MV-4-11 (cell line): ENCODE measurements at regions not wholly inside any gene's neighbourhood (a gene's known extent, or its start where the extent isn't known, plus 50 kb on each side); places are given as distances from the start of the nearest gene placed in this dataset.

Experiments
- DNase-seq: peaks from one replicate; lab custom pipeline; 2025; lab: John Stamatoyannopoulos, UW

DNA sequence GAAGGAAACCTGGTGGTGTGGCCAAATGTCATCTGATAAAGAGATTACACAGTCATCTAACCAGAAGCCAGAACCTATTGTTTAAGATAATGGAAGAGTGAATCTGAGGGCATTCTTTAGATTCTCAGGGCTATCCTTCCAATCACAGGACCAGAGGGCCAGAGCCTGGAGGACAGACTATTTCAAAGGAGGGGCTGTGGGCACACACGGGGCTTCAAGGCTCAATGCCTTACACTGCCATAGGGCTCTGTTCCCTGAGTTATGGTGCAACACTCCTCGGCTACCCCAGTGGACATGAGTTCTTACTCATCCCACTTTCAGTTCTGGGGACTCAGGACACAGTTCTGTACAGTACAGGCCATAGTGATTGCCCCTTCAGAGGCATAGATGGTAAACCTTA, 343.9 kb upstream of the ALCAM start:
- no peak for DNase-seq

- DNase-seq: no peak
These were observed 336.5 kb upstream of the ALCAM start for GRCh38 chr3:105030211-105030610.

GRCh38 chr3:105032541-105032940, 334.2 kb upstream of the ALCAM start:
- no peak for DNase-seq

GRCh38 chr3:105033081-105033480, 333.6 kb upstream of the ALCAM start:
- DNase-seq: no peak

GRCh38 chr3:105039004-105039403, 327.7 kb upstream of the ALCAM start:
- DNase-seq: no peak

DNA sequence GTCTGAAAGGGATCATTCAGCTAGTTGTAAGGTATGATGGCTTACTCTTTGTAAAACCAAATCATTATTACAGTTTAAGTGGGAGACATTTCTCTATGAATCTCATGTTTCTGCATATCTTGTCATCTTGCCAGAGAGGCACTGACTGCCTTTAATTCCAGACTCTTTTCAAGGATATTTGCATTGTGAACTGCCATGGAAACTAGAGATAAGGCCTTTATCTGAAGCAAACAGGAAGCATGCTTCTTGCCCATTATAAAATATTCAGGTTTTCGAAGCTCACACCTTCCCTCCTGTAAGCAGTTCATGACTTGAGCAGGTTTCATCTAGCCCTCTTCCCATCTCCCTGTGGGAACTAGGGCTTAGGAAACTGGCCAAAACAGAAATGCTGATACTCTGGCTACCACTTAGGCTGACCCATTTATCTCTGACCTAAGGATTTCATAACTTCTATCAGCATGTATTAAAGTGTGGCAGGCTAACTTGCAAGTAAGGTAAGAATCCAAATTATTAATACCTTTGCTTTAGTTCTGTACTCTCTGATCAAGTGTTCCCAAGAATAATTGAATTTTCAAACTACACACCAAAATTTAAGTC, 326.6 kb upstream of the ALCAM start:
- DNase-seq: no peak

- DNase-seq: no peak
These were observed 324.1 kb upstream of the ALCAM start for GRCh38 chr3:105042586-105042985.

GRCh38 chr3:105051111-105051510, 315.6 kb upstream of the ALCAM start:
- no peak for DNase-seq

DNA sequence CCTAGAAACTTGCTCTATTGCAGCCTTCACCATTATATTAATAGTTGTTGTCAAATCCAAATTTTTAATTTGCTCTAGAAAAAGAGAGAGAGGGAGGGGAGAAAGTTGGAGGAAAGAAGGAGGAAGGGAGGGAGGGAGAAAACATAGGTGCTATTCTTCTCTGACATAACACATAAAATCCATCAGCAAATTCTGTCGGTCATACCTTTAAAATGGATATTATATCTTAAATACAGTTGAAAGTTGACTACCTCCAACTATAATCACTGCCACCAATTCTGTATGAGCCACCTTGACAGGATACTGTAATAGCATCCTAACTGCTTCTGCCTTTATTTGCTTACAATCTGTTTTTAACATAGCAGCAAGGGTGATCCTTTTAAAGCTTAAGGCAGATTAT, 314.7 kb upstream of the ALCAM start:
- DNase-seq: no peak

DNA sequence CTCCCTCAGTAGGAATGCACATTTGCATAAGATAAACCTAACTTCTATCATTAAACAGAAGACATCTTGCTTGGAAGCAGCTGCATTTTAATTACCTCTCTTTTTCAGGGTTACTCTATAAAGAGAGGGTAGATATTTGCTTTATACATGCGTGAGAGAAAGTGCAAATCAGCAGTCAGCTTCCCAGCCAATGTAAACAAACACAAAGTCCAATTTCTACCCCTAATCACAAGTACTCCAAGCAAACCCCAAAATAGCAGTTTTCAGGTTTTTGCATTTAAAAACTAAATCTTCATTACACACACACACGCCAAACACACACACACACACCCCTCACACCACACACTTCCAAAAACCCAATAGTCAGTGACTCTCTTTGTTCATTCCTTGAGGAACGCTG, 303.9 kb upstream of the ALCAM start:
- DNase-seq: no peak

- no peak for DNase-seq
These were observed 300.5 kb upstream of the ALCAM start for GRCh38 chr3:105065895-105066839.

DNA sequence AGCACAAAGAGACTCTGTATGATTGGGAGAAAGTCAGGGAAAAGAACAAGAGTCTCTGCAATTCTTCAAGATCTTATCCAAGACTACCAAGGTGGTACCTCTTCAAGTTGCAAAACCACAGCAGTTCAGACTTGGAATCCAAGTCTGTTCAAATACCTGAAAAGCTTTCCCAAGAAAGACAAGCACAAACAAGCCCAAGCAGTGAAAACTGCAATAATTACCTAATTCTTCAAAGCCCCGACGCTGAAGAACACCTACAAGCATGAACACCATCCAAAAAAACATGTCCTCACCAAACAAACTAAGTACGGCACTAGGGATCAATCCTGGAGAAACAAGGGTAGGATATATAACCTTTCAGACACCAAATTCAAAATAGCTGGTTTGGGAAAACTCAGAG, 299.3 kb upstream of the ALCAM start:
- no peak for DNase-seq

- no peak for DNase-seq
These were observed 289.5 kb upstream of the ALCAM start for GRCh38 chr3:105077060-105077822.

DNA sequence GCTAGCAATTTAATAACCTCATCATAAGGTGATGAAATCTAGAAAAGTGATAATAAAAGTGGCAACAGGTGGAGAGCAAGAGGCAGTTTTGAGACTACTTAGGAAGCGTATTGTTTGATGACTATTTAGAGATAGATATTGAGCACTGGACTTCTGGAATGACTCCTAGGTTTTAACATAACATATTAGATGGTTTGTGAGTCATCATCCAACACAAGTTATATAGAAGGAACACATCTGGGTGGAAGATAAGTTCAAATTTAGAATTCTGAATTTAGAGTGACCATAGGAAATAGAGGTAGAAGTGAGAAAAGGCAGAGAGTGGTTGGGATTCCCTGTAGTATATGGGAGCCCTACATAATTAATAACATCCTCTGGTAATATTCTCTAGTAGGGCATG, 282.8 kb upstream of the ALCAM start:
- DNase-seq: no peak

- DNase-seq: no peak
These were observed 281.2 kb upstream of the ALCAM start for GRCh38 chr3:105085506-105085905.

DNA sequence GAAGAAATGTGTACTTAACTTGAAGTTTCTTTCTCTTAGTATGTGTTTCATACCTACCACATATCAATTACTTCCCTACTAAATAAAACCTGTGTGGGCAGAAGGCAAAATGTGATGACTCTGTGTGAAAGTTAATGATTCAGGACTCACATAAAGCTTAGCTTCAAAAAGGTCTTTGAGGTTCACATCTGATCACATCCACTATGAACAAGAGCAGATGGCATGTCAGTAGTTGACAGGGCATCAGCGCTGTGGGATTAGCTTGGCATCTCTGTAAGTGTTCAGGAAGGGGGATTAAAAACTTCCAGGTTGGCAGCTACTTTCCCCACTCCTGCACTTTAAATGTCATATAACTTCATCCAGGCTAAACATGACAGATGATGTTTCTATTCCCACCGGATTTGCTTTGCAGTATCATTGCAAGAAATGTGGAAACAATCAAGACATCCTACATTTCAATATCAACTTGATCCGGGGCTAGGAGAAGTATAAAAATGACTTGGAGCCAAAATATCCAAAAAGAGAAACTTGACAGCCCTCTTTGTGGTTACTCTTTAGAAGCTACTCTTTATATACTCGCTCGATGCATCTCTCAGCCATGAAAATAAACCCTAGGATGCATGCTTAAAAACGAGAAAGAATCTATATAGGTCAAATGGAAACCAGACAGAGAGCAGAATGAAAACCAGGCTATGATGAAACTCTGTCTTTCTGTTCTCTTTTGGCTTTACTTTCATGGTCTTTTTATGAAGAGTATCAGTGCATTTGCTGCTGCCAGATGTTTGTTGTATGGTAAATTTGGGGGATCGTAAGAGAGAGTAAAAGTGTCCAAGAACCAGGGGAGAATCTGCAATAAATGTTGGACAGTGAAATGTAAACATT, 273.1 kb upstream of the ALCAM start:
- DNase-seq: peak; percentile 53

DNA sequence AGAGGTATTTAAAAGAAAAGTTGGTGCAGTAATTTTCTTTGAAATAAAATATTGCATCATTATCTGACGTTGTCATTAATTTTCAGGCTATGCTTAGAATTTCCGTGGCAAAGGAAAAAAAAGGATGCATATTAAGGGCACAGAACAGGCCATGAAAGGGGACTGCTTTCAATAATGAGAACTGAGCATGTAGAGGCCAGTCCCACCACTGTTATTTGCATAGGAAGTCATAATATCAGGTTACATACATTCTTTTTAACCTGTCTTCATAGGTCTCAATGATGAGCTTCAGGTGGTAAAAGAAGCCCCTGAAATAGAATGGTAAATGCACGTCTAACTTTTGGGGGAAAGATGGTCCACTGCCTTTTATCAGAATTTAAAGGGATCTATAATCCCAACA, 272.1 kb upstream of the ALCAM start:
- no peak for DNase-seq

DNA sequence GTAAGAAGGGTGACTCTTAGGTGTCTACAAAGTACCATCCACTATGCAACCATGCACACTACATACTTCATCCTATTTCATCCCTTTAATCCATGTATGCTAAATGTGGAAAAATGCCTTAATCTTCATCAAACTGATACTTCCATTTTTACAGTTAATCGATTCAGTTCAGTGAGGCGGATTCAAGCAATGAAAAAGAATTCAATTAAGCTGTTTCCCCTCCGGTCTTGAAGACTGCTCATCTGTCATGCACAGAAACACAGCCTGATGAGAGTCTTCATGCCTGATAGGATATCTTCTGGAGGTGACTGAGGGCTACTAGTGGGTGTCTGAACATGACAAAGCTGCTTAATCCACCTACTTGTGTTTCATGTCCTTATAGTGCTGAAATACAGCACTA, 270.6 kb upstream of the ALCAM start:
- no peak for DNase-seq

GRCh38 chr3:105101603-105102002, 265.1 kb upstream of the ALCAM start:
- no peak for DNase-seq

DNA sequence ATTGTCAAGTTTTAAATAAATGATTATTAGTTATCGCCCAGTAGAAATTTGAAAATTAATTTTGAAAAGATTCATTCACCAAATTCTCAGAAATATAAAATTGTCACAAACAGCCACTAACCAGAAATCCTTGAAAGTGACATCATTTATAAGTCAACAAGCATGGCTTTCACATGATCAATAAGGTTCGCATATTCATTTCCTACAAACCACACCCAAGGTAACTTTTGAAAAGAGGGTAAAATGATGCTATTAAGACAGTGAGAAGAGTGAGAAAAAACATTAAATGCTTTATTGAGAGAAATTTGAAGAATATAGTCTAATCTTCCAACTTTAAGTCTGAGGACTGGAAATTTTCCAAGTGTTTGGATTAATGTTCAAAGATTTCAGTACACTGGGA, 263.6 kb upstream of the ALCAM start:
- no peak for DNase-seq

- no peak for DNase-seq
These were observed 257.9 kb upstream of the ALCAM start for GRCh38 chr3:105108823-105109222.

DNA sequence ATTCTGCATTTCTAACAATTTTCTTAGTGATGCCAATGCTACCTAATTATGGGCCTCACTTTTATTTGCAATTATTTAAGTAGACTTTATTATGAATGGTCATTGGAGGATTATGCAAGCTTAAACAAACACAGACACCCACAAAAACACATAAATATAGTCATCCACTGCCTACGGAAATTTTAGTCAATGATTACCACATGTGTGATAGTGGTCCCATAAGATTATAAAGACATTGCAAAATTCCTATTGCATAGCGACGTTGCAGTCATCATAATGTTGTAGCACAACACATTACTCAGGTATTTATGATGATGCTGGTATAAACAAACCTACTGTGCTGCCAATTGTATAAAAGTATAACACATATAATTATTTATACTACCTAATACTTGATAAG, 247.8 kb upstream of the ALCAM start:
- DNase-seq: no peak
